HuH-7.5 (cell line): ENCODE measurements at regions not wholly inside any gene's neighbourhood (a gene's known extent, or its start where the extent isn't known, plus 50 kb on each side); places are given as distances from the start of the nearest gene placed in this dataset.
"Not testable (repeated sequence)": the region's sequence is repeated elsewhere in the genome, so short reads cannot be mapped to it uniquely, and the experiment has no call there.

Experiments used
- DNase-seq: peaks from one replicate; pipeline ENCODE4 v3.0.0; 2011; ENCODE audit warnings: low spot score

DNA sequence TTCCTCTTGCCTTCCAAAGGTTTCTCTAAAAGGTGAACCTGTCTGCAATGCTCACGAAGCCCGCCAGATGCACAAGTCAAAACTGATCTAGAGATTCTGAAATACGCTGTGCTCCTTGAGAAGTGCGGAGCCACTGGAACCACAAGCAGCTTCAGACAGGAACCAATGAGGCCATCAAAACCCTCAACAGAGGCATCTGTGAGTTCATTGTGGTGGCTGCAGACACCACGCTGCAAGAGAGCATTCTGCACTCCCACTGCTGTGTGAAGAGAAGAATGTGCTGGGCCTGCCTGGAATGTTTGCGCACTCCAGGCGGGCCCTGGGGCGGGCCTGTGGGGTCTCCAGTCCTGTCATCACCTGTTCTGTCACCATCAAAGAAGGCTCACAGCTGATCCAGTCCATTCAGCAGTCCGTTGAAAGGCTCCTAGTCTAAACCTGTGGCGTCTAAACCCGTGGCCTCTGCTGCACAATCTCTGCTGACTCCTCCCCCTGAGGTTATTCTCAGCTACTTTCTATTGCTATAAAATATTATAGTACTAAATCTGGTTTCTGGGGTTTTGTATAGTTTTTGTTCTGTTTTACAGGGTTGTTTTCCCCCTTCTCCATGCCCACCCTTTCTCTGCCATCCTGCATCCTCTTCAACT lies 187.4 kb downstream of the FAM72C start:
- not testable (repeated sequence) for DNase-seq

DNA sequence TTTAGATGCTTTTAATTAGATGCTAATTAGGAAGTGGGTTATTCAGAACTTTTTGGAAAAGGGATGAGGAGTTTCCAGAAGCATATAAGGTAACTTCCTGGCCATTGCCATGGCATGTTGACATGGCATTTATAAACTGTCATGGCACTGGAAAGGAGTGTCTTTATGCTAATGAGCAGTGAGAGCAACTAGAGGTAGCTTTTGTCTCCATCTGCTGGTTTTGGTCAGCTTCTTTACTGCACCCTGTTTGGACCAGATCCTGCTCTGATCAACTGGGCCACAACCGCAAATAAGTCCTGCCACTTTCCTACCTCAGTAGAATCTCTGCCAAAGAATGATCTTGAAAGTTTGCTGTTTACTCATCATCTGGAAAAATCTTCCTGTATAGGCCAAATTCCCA lies 193.6 kb downstream of the FAM72C start:
- DNase-seq = not testable (repeated sequence)

- not testable (repeated sequence) for DNase-seq
Measured at GRCh38 chr1:143764831-143765230, 207.0 kb downstream of the FAM72C start.

DNA sequence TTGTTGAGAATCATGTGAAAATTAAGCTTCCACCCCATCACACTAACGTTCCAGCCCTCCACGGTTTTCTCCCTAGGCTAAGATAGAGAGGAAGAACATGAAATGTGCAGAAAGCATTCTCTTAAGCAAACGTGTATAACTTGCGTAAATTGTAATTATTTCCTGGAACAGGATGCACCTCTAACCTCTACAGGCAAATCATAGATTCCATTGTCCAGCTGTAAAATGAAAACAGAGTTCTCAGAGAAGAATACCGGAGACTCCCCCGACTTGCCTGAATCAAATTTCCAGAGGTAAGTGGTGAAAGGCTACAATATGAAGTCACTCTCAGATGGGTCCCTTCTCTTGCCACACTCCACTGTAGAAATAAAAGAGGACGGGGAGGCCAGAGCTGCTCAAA lies 211.4 kb downstream of the FAM72C start:
- DNase-seq = not testable (repeated sequence)

DNA sequence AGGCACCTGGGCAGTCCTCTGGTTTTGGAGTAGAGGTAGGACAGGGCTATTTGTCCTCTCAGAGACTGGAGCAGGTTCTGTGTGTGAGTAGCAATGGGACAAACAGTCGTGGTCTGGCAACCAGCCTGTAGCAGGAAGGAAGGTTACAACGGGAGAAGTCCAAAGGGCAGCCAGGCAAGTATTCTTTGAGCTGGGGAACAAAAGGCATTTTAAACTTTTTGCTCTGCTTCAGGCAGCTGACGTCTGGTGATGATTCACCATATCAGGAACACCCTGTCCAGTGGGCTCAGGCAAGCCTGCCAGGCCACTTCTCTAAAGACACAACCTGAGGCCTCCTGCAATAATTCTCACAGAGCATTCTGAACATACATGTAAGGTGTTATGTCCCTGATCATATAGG lies 215.8 kb downstream of the FAM72C start:
- not testable (repeated sequence) for DNase-seq

DNA sequence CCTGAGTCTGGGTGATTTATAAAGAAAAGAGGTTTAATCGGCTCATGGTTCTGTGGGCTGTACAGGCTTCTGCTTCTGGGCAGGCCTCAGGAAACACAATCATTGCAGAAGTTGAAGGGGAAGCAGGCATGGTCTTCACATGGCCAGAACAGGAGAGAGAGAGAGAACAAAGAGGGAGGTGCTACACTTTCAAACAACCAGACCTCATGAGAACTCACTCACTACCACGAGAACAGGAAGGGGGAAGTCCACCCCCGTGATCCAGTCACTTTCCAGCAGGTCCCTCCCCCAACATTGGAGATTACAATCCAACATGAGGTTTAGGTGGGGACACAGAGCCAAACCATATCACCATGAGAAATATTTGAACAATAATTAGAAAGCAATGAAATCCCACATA lies 222.9 kb downstream of the FAM72C start:
- no peak for DNase-seq

DNA sequence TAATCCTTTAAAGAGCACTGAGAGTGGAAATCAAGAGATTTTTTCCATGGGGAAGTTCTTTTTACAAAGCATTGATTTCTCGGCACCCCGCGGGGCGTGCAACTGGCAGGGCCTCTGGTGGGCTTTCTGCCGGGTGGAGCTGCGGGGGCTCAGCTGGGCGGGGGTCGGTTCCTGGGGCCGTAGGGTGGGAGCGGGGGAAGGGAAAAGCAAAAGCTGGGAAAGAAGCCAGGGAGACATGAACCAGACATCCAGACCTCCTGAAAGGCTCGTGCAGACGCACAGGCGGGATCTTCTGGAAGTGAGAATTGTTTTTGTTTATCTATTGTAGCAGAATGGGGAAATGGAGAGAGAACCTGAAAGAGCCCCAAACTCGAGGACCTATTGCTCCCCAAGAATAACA lies 235.2 kb downstream of the FAM72C start:
- DNase-seq = no peak

- no peak for DNase-seq
Measured at GRCh38 chr1:143735764-143736461, 235.9 kb downstream of the FAM72C start.

DNA sequence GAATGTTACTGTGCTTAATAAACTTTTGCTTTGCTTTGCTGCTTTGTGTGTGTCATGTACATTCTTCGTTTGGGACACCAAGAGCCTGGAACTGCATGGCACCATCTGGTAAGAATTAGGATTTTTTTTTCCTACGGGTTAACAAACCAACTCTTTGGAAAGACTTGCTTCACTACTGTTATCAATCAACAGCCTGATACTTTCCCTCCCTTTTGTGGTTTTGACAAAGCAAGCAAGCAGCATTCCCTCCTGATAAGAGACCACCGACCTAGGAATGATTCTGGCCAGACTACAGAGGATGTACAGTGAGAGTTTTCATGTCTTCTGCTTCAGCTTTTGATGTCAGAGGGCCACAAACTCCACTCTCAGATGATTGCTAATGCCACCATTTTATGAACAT lies 237.5 kb downstream of the FAM72C start:
- not testable (repeated sequence) for DNase-seq

DNA sequence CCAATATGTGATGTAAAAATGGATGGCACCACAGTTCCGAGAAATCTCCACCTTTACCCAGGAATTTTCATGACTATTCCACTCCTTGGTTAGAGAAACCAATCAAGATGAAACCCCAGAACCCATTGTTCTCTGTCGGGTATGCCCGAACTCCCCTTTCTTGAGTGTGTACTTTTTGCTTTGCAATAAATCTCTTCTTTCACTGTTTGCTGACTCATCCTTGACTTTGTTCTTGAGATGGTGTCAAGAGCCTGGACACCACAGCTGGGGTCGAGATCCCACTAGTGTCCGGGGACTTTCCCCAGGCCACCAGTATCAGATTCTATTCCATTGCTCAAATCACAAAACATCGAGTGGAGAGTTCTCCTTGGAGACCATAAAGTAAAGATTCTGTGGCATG lies 240.9 kb downstream of the FAM72C start:
- DNase-seq = not testable (repeated sequence)

GRCh38 chr1:143729449-143730111 lies 242.2 kb downstream of the FAM72C start:
- not testable (repeated sequence) for DNase-seq

DNA sequence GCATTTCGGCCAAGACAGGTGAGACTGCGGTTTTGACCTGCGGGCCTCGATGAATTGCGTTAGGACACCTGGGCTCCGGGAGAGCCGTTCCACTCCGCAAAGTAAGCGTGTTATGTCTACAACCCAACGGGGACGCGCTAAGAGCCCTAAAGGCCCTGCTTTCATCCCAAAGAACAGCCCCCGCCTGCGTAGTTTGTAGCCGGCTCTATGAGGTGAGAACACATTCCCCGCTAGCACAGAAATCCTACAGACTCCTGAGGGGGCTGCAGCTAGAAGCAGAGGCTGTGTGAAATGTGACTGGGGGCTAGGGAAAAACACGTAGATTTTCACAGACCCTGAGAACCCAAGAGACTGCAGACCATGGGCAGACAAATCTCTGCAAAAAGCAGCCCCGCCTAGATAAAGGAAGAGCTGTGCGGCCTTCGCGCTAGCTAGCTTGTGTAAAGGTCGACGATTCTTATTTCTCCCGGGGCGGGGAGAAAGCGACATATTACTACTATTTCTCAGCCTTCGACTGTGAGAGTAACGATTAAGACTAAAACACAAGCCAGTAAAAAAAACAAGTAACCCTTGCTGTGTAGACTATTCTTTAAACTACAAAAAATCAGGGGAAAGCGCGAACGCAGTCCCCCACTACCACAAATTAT lies 242.9 kb downstream of the FAM72C start:
- not testable (repeated sequence) for DNase-seq

- no peak for DNase-seq
Measured at GRCh38 chr1:143727263-143727662, 244.5 kb downstream of the FAM72C start.

- no peak for DNase-seq
Measured at GRCh38 chr1:143721024-143721373, 250.8 kb downstream of the FAM72C start.

GRCh38 chr1:143720087-143721023 lies 251.4 kb downstream of the FAM72C start:
- DNase-seq = no peak

DNA sequence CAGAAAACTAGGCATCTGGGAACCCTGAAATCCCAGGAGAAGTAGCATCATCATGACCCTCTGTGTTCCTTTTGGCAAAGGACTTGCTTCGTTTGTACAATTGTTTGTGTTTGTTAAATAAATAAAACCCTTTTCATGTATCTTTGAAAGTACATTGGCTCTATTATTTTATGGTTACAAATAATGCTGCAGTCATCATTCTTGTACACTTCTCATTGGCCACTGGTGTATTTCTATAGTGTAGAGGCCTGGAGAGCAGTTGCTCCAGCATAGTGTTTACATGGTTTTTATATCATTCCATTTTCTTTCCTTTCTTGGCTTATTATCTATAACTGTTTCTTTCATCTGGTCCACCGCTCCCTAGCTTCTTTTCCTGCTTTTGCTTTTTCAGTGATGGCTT lies 253.3 kb downstream of the FAM72C start:
- no peak for DNase-seq

DNA sequence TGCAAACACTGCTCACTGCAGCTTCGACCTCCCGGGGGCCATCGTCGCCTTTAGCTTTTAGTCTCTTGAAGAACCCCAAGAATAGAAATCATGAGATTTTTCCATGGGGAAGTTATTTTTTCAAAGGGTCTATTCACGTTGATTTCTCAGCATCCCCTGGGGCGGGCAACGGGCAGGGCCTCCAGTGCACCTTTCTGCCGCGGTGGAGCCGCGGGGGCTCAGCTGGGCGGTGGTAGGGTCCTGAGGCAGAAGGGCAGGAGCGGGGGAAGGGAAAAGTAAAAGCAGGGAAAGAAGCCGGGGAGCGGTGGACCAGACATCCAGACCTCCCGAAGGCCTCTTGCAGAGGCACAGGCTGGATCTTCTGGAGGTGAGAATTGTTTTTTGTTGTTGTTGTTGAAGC lies 253.8 kb downstream of the FAM72C start:
- no peak for DNase-seq

DNA sequence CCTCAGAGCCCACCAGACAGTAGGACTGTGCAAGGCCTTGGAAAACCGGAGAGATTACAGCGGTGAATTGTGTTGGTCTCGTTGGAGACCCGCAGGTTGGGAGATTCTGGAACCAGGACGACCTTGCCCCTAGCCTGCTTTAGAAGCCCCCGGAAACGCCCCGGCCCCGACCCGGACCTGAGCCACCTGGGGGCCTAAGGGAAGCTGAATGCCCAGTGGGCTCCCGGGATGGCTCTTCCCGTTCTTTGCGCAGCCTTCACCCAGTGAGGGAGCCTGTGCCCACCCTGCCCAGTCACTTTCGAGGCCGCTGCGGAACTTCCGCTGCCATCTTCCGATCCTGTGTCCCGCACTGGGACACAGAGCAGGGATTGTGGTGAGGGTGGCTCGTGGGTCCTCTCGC lies 254.4 kb downstream of the FAM72C start:
- DNase-seq = no peak

DNA sequence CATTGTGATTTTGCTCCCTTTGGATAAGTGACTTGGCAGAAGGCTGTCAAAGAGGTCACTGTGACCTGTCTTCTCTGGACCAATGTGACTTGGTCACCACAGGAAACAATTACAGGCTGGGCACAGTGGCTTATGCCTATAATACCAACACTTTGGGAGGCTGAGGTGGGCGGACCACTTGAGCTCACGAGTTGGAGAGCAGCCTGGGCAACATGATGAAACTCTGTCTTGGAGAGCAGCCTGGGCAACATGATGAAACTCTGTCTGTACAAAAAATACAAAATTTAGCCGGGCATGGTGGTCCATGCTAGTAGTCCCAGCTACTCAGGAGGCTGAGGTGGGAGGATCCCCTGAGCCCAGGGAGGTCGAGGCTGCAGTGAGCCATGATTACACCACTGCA lies 256.9 kb downstream of the FAM72C start:
- DNase-seq = not testable (repeated sequence)

GRCh38 chr1:143709606-143710259 lies 262.1 kb downstream of the FAM72C start:
- not testable (repeated sequence) for DNase-seq

- DNase-seq = not testable (repeated sequence)
Measured at GRCh38 chr1:143702739-143703138, 269.0 kb downstream of the FAM72C start.
